GM12892 (cell line): ENCODE measurements at regions not wholly inside any gene's neighbourhood (a gene's known extent, or its start where the extent isn't known, plus 50 kb on each side); places are given as distances from the start of the nearest gene placed in this dataset.

ENCODE experiments used
- DNase-seq: peaks from one replicate; pipeline ENCODE4 v3.0.0; 2011; ENCODE audit not compliant: insufficient read length
- FAIRE-seq: peaks from 2 replicates; lab custom pipeline; 2011; peaks lifted over from hg19 to GRCh38; lab: Jason Lieb, UNC
- POLR2A ChIP-seq: IDR thresholded peaks from 2 replicates; pipeline ENCODE4 v1.6.1; 2011; ENCODE audit warnings: low read depth, low read length, control low read depth
- POLR2AphosphoS5 ChIP-seq: IDR thresholded peaks from 2 replicates; pipeline ENCODE4 v1.6.1; 2011; ENCODE audit warnings: low read depth, low read length, control low read depth
- TAF1 ChIP-seq: IDR thresholded peaks from 2 replicates; pipeline ENCODE4 v1.6.1; 2011; ENCODE audit warnings: low read depth, mild to moderate bottlenecking, control low read depth, low read length, borderline replicate concordance

GRCh38 chr6:56904068-56904467 is 50.8 kb upstream of the BEND6 start:
- TF ChIP-seq POLR2A (no peak), POLR2AphosphoS5 (no peak)
- no peak for DNase-seq
- FAIRE-seq, result no peak

- FAIRE-seq, result peak; percentile 36
- DNase-seq, result no peak
- TF ChIP-seq POLR2AphosphoS5 (no peak), POLR2A (no peak), TAF1 (no peak)
These were observed 52.1 kb upstream of the BEND6 start for GRCh38 chr6:56902641-56903464.

GRCh38 chr6:56900784-56901183 is 54.1 kb upstream of the BEND6 start:
- DNase-seq, result no peak
- no peak for FAIRE-seq
- TF ChIP-seq POLR2AphosphoS5 (no peak), POLR2A (no peak), TAF1 (no peak)

- no peak for FAIRE-seq
- no peak for DNase-seq
- TF ChIP-seq TAF1 (no peak), POLR2AphosphoS5 (no peak), POLR2A (no peak)
These were observed 55.2 kb upstream of the BEND6 start for GRCh38 chr6:56899753-56900152.

- TF ChIP-seq TAF1 (no peak), POLR2AphosphoS5 (no peak), POLR2A (no peak)
- FAIRE-seq (no peak), DNase-seq (no peak)
These were observed 55.6 kb upstream of the BEND6 start for GRCh38 chr6:56899311-56899710.

- TF ChIP-seq TAF1 (no peak), POLR2A (no peak), POLR2AphosphoS5 (no peak)
- FAIRE-seq (no peak), DNase-seq (no peak)
These were observed 56.9 kb upstream of the BEND6 start for GRCh38 chr6:56897789-56898529.

- no peak for TF ChIP-seq POLR2AphosphoS5
- TF ChIP-seq TAF1, result no peak
- no peak for TF ChIP-seq POLR2A
- peak; percentile 42 for FAIRE-seq
- DNase-seq, result no peak
These were observed 63.2 kb upstream of the BEND6 start for GRCh38 chr6:56891754-56892153.

GRCh38 chr6:56890683-56891429 is 64.1 kb upstream of the BEND6 start:
- DNase-seq (peak; percentile 38), FAIRE-seq (peak; percentile 92)
- TF ChIP-seq POLR2A, result no peak
- no peak for TF ChIP-seq POLR2AphosphoS5
- no peak for TF ChIP-seq TAF1

GRCh38 chr6:56890066-56890465 is 64.8 kb upstream of the BEND6 start:
- DNase-seq (no peak), FAIRE-seq (peak; percentile 14)
- TF ChIP-seq POLR2AphosphoS5 (no peak), TAF1 (no peak), POLR2A (no peak)

GRCh38 chr6:56889492-56889891 is 65.4 kb upstream of the BEND6 start:
- TF ChIP-seq POLR2AphosphoS5 (no peak), POLR2A (no peak), TAF1 (no peak)
- no peak for FAIRE-seq

GRCh38 chr6:56888687-56889086 is 66.2 kb upstream of the BEND6 start:
- TF ChIP-seq TAF1 (no peak), POLR2AphosphoS5 (no peak), POLR2A (no peak)
- no peak for DNase-seq

More at GRCh38 chr6:56889492-56889891, 65.4 kb upstream of the BEND6 start:
- DNase-seq, result no peak

More at GRCh38 chr6:56888687-56889086, 66.2 kb upstream of the BEND6 start:
- FAIRE-seq, result no peak
